D721Med (cell line): ENCODE measurements at regions not wholly inside any gene's neighbourhood (a gene's known extent, or its start where the extent isn't known, plus 50 kb on each side); places are given as distances from the start of the nearest gene placed in this dataset.

Experiments
- DNase-seq: peaks from one replicate; pipeline ENCODE4 v3.0.0; 2011; ENCODE audit warnings: low spot score; ENCODE audit not compliant: insufficient read length
- FAIRE-seq: peaks from 2 replicates; lab custom pipeline; 2011; peaks lifted over from hg19 to GRCh38; lab: Jason Lieb, UNC
- CTCF ChIP-seq: IDR thresholded peaks from 2 replicates; pipeline ENCODE4 v1.5.1; 2012; ENCODE audit warnings: mild to moderate bottlenecking, control low read depth; ENCODE audit not compliant: insufficient read depth; ENCODE audit errors: missing control alignments

- no peak for TF ChIP-seq CTCF
- FAIRE-seq, result no peak
Observed at GRCh38 chr18:78677483-78678317, 301.9 kb upstream of the SALL3 start.

GRCh38 chr18:78678318-78678695 lies 301.3 kb upstream of the SALL3 start:
- DNase-seq (no peak), FAIRE-seq (no peak)
- no peak for TF ChIP-seq CTCF

More at GRCh38 chr18:78677483-78678317, 301.9 kb upstream of the SALL3 start:
- no peak for DNase-seq

GRCh38 chr18:78679031-78679430 lies 300.6 kb upstream of the SALL3 start:
- FAIRE-seq (no peak), DNase-seq (no peak)
- no peak for TF ChIP-seq CTCF

GRCh38 chr18:78679613-78680260 lies 299.9 kb upstream of the SALL3 start:
- DNase-seq (no peak), FAIRE-seq (no peak)
- no peak for TF ChIP-seq CTCF

- no peak for DNase-seq
- FAIRE-seq, result no peak
- TF ChIP-seq CTCF, result no peak
Observed at GRCh38 chr18:78681396-78681795, 298.2 kb upstream of the SALL3 start.

GRCh38 chr18:78681934-78682333 lies 297.7 kb upstream of the SALL3 start:
- no peak for DNase-seq

More at GRCh38 chr18:78681934-78682333, 297.7 kb upstream of the SALL3 start:
- no peak for FAIRE-seq
- TF ChIP-seq CTCF, result no peak
